ENCODE measurements at regions not wholly inside any gene's neighbourhood (a gene's known extent, or its start where the extent isn't known, plus 50 kb on each side); places are given as distances from the start of the nearest gene placed in this dataset.
A peak's percentile ranks its signal among the peaks of the same experiment; 100 is the strongest.
"Not testable (repeated sequence)": the region's sequence is repeated elsewhere in the genome, so short reads cannot be mapped to it uniquely, and the experiment has no call there.

DNA sequence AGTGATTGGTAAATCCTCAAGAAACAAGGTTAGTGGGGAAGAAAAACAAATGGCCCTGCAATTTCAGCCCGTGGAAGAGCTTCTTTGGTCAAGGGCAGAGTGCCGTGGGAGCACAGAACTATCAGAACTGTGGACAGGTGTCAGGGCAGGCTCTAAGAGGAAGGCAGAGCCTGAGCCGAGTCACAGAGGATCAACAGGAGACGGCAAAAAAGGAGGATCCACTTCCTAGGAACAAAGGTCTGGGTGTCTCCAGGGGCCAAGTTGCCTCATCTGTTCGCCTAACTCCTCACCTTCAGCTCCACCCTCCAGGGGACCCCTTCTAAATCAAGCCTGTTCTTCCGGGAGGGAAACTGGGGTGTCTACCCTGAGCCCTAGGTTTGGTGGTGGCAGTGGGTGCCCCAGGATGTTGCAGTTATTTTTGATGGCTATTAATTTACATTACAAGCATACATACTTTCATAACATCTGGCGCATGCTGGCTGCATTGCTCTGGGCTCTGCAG lies 88.0 kb downstream of the FEM1C start:
- H3K27me3 ChIP-seq (ENCODE audit: control insufficient read depth, insufficient read depth, low read length) = no peaks in the 10 kb centered on the region
- no peaks in the 10 kb centered on the region for H3K36me3 ChIP-seq (ENCODE audit: control insufficient read depth, insufficient read depth, low read length)
- WGBS (ENCODE audit: insufficient coverage, low lambda C conversion rate) = no CpG with 5 or more reads among the region's 7 CpGs
- peaks cover 65% of the 10 kb centered on the region for H3K4me1 ChIP-seq (ENCODE audit: control insufficient read depth, insufficient read depth, low read length)
- H3K4me3 ChIP-seq (ENCODE audit: low read length) = no peak overlapping the region
- H3K27ac ChIP-seq (ENCODE audit: low read length) = peak overlapping the region; percentile 85
- H3K9me3 ChIP-seq (ENCODE audit: control insufficient read depth, low read depth, low read length) = no peaks in the 10 kb centered on the region
- peak; percentile 27 to 77 for DNase-seq

DNA sequence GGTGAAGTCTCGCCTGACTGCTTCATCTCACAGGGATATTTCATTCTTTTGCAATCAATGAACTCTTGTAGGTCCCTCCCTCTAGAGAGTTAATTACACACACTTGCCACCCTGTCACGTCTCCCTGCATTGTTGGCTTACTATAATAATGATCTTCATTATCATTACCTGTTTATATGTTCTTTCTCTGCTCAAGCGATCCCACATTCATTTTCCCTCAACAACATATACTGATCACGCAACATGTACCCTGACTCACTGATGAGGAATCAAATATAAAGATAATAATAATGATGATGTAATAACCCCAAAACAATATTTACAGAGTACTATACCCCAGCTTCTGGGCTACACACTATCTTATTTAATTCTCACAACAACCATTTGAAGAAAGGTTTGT lies 88.5 kb downstream of the FEM1C start:
- no peaks in the 10 kb centered on the region for H3K36me3 ChIP-seq (ENCODE audit: control insufficient read depth, insufficient read depth, low read length)
- H3K27me3 ChIP-seq (ENCODE audit: control insufficient read depth, insufficient read depth, low read length) = no peaks in the 10 kb centered on the region
- H3K9me3 ChIP-seq (ENCODE audit: control insufficient read depth, low read depth, low read length) = no peaks in the 10 kb centered on the region
- H3K4me1 ChIP-seq (ENCODE audit: control insufficient read depth, insufficient read depth, low read length) = peaks cover 70% of the 10 kb centered on the region
- no peak overlapping the region for H3K4me3 ChIP-seq (ENCODE audit: low read length)
- H3K27ac ChIP-seq (ENCODE audit: low read length) = peak overlapping the region; percentile 85
- no CpG with 5 or more reads among the region's 4 CpGs for WGBS (ENCODE audit: insufficient coverage, low lambda C conversion rate)
- peak in 1 of 2 donors; percentile 43 for DNase-seq

DNA sequence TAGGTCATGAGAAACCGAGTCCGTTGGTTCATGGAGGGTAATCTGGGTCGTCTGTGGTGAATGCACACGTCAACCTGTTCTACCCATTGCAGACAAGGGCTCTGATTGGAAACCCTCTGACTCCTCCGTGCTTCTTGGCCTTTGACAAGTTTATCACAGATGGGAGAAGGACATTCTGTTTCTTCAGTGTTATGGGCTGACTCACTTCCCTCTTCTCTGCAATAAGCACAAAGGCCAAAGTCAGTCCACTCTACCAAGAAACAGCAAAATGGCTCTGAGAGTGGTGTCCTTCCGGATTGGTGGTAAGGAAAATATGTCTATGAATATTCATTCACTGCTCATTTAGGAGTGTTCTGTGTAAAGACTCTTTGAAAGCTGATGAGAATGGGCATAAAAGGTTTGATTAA lies 89.3 kb downstream of the FEM1C start:
- H3K4me3 ChIP-seq (ENCODE audit: low read length) = no peak overlapping the region
- WGBS (ENCODE audit: insufficient coverage, low lambda C conversion rate) = 83% methylated on average over 2 of the region's 6 CpGs
- H3K27ac ChIP-seq (ENCODE audit: low read length) = peak overlapping the region; percentile 85
- peak; percentile 73 to 89 for DNase-seq
- no peaks in the 10 kb centered on the region for H3K27me3 ChIP-seq (ENCODE audit: control insufficient read depth, insufficient read depth, low read length)
- no peaks in the 10 kb centered on the region for H3K36me3 ChIP-seq (ENCODE audit: control insufficient read depth, insufficient read depth, low read length)
- H3K4me1 ChIP-seq (ENCODE audit: control insufficient read depth, insufficient read depth, low read length) = peaks cover 78% of the 10 kb centered on the region
- no peaks in the 10 kb centered on the region for H3K9me3 ChIP-seq (ENCODE audit: control insufficient read depth, low read depth, low read length)

DNA sequence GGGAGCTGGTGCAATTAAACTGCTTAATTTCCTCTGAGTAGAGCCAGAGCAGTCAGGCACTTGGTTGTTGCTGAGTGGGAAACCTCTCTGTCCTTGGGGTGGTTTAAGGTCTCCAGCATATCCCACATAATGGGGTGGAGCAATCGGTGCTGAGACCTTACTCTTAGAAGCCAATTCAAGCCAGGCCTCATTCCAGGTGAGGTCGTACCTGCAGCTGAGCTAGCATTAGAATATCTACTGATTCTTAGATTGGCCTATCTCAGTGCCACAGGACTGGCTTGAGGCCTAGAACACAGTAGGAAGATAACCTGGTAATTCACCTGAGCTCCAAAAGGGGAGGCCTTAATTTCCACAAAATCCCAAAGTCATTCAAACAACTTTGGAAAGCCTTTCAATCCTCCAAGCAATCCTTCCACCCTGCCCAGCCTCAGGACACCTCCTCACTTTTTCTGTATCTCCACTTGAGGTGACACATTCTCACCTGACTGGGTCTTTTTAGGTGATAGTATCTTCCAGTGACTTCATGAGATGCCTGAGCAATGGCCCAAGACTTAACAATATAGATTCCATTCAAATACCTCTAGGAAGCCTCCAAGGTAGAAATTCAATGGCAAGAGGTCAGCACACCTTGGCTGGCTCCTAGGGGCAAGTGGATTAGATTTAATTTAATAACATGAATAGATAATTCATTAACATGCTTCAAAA lies 91.0 kb downstream of the FEM1C start:
- Histone ChIP-seq H3K27ac (ENCODE audit: low read length) (peak overlapping the region; percentile 55), H3K4me3 (ENCODE audit: low read length) (no peak overlapping the region), H3K9me3 (ENCODE audit: control insufficient read depth, low read depth, low read length) (no peaks in the 10 kb centered on the region), H3K27me3 (ENCODE audit: control insufficient read depth, insufficient read depth, low read length) (no peaks in the 10 kb centered on the region), H3K4me1 (ENCODE audit: control insufficient read depth, insufficient read depth, low read length) (peaks cover 81% of the 10 kb centered on the region), H3K36me3 (ENCODE audit: control insufficient read depth, insufficient read depth, low read length) (no peaks in the 10 kb centered on the region)
- DNase-seq = peak in 1 of 2 donors; percentile 45
- WGBS (ENCODE audit: insufficient coverage, low lambda C conversion rate) = no CpG with 5 or more reads among the region's 2 CpGs

GRCh38 chr5:115452536-115453235 lies 91.9 kb downstream of the FEM1C start:
- DNase-seq = peak in 1 of 2 donors; percentile 68
- WGBS (ENCODE audit: insufficient coverage, low lambda C conversion rate) = no CpG with 5 or more reads among the region's 2 CpGs
- no peaks in the 10 kb centered on the region for H3K36me3 ChIP-seq (ENCODE audit: control insufficient read depth, insufficient read depth, low read length)
- H3K4me1 ChIP-seq (ENCODE audit: control insufficient read depth, insufficient read depth, low read length) = peaks cover 72% of the 10 kb centered on the region
- H3K27ac ChIP-seq (ENCODE audit: low read length) = peak overlapping the region; percentile 55
- H3K4me3 ChIP-seq (ENCODE audit: low read length) = no peak overlapping the region
- no peaks in the 10 kb centered on the region for H3K9me3 ChIP-seq (ENCODE audit: control insufficient read depth, low read depth, low read length)
- no peaks in the 10 kb centered on the region for H3K27me3 ChIP-seq (ENCODE audit: control insufficient read depth, insufficient read depth, low read length)

DNA sequence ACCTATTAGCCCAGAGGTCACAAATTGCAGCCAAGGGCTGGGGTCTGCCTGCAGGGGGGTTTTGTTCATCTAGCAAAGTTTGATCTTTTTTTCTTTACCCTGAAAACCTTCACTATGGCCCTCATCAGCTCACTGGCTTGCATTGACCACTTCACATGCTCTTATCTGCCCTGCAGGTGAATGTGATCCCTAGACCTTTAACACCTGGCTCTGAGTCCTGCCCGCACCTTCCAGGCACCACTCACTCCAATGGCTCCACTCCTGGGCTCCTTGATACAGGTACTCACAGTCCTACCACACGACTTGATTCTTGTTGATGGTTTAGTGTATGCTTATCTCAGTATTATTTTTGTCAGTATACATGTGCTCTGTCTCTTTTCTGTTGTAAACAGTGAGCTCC lies 92.5 kb downstream of the FEM1C start:
- H3K36me3 ChIP-seq (ENCODE audit: control insufficient read depth, insufficient read depth, low read length) = no peaks in the 10 kb centered on the region
- no CpG with 5 or more reads among the region's 2 CpGs for whole genome bisulfite sequencing (ENCODE audit: insufficient coverage, low lambda C conversion rate)
- H3K27me3 ChIP-seq (ENCODE audit: control insufficient read depth, insufficient read depth, low read length) = no peaks in the 10 kb centered on the region
- H3K4me1 ChIP-seq (ENCODE audit: control insufficient read depth, insufficient read depth, low read length) = peaks cover 67% of the 10 kb centered on the region
- no peak overlapping the region for H3K4me3 ChIP-seq (ENCODE audit: low read length)
- H3K27ac ChIP-seq (ENCODE audit: low read length) = peak overlapping the region; percentile 55
- H3K9me3 ChIP-seq (ENCODE audit: control insufficient read depth, low read depth, low read length) = no peaks in the 10 kb centered on the region
- peak in 1 of 2 donors; percentile 31 for DNase-seq

DNA sequence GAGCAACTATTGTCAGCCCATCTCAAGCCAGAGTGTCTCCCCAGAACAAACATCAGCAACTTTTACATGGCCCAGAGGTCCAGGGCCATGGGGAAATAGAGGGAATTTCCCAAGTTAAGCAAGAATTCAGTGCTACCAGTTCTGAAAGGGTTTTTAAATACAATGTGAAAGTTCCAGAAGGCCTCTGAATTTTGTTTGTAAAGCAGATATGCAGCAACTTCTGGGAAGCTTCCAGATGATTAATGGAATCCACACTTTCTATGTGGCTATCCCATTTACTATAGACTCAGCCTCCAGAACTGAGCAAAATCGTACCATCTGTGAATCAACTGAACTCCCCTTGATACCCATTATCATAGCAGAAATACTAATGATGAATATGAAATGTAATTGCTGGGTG lies 93.8 kb downstream of the FEM1C start:
- no peak overlapping the region for H3K4me3 ChIP-seq (ENCODE audit: low read length)
- H3K27me3 ChIP-seq (ENCODE audit: control insufficient read depth, insufficient read depth, low read length) = no peaks in the 10 kb centered on the region
- H3K9me3 ChIP-seq (ENCODE audit: control insufficient read depth, low read depth, low read length) = no peaks in the 10 kb centered on the region
- WGBS (ENCODE audit: insufficient coverage, low lambda C conversion rate) = no CpG with 5 or more reads among the region's 1 CpG
- peak in 1 of 2 donors; percentile 44 for DNase-seq
- peaks cover 53% of the 10 kb centered on the region for H3K4me1 ChIP-seq (ENCODE audit: control insufficient read depth, insufficient read depth, low read length)
- H3K36me3 ChIP-seq (ENCODE audit: control insufficient read depth, insufficient read depth, low read length) = no peaks in the 10 kb centered on the region
- peak overlapping the region; percentile 55 for H3K27ac ChIP-seq (ENCODE audit: low read length)

- no CpG with 5 or more reads among the region's 7 CpGs for WGBS (ENCODE audit: insufficient coverage, low lambda C conversion rate)
- not testable (repeated sequence) for H3K4me3 ChIP-seq (ENCODE audit: low read length); H3K27ac ChIP-seq (ENCODE audit: low read length); H3K9me3 ChIP-seq (ENCODE audit: control insufficient read depth, low read depth, low read length); H3K36me3 ChIP-seq (ENCODE audit: control insufficient read depth, insufficient read depth, low read length); H3K27me3 ChIP-seq (ENCODE audit: control insufficient read depth, insufficient read depth, low read length); DNase-seq
- H3K4me1 ChIP-seq (ENCODE audit: control insufficient read depth, insufficient read depth, low read length) = peaks cover 37% of the 10 kb centered on the region
These were observed 95.9 kb downstream of the FEM1C start for GRCh38 chr5:115448630-115449029.

DNA sequence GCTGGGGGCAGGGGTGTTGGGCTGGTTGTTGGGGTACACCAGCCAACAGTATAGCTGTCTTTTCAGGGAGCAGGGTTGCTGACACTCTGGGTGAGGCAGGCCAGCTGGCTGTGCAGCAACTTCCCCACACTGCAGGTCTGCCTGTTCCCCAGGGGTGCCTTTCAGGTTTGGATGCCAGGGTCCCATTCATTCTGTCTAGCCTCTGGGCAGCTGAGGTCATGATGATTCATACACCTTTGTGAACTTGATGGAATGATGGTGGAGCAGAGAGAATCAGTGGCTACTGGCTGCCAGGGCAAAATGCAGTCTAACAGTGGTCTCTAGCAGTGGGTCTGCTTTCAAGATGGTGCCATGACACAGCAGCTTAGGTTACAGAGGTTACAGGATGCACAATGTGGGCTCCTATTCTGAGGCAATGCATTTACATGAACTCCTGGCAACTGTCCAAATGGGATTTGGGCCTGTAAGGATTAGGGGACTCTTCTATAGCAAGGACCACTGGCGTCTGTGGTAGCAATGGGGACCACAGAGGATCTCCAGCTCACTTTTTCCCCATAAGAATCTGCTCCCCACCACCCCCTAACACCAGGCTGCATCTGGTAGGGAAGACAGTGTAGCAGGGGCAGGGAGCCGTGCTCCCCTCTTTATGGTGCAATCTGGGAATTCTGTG lies 103.7 kb downstream of the FEM1C start:
- Histone ChIP-seq H3K36me3 (ENCODE audit: control insufficient read depth, insufficient read depth, low read length) (no peaks in the 10 kb centered on the region), H3K4me3 (ENCODE audit: low read length) (no peak overlapping the region), H3K27me3 (ENCODE audit: control insufficient read depth, insufficient read depth, low read length) (no peaks in the 10 kb centered on the region), H3K27ac (ENCODE audit: low read length) (no peak overlapping the region), H3K9me3 (ENCODE audit: control insufficient read depth, low read depth, low read length) (peaks cover 5% of the 10 kb centered on the region), H3K4me1 (ENCODE audit: control insufficient read depth, insufficient read depth, low read length) (no peaks in the 10 kb centered on the region)
- no CpG with 5 or more reads among the region's 2 CpGs for WGBS (ENCODE audit: insufficient coverage, low lambda C conversion rate)
- no peak for DNase-seq

- H3K27me3 ChIP-seq (ENCODE audit: control insufficient read depth, insufficient read depth, low read length) = no peaks in the 10 kb centered on the region
- DNase-seq = no peak
- no peak overlapping the region for H3K27ac ChIP-seq (ENCODE audit: low read length)
- H3K4me1 ChIP-seq (ENCODE audit: control insufficient read depth, insufficient read depth, low read length) = no peaks in the 10 kb centered on the region
- 90% methylated on average over 2 of the region's 2 CpGs for WGBS (ENCODE audit: insufficient coverage, low lambda C conversion rate)
- H3K4me3 ChIP-seq (ENCODE audit: low read length) = no peak overlapping the region
- H3K36me3 ChIP-seq (ENCODE audit: control insufficient read depth, insufficient read depth, low read length) = no peaks in the 10 kb centered on the region
- peaks cover 5% of the 10 kb centered on the region for H3K9me3 ChIP-seq (ENCODE audit: control insufficient read depth, low read depth, low read length)
These were observed 104.9 kb downstream of the FEM1C start for GRCh38 chr5:115439639-115440038.

Measured in large intestine (tissue), 3 donors.